HG02798 (cell line): ENCODE measurements at regions not wholly inside any gene's neighbourhood (a gene's known extent, or its start where the extent isn't known, plus 50 kb on each side); places are given as distances from the start of the nearest gene placed in this dataset.
"Not testable (repeated sequence)": the region's sequence is repeated elsewhere in the genome, so short reads cannot be mapped to it uniquely, and the experiment has no call there.

Source experiments
- ATAC-seq: cut with Tn5 transposase; IDR thresholded peaks from one replicate; pipeline ENCODE4 v1.9.1; 2021; ENCODE audit warnings: mild to moderate bottlenecking; ENCODE audit not compliant: unreplicated experiment, poor library complexity

DNA sequence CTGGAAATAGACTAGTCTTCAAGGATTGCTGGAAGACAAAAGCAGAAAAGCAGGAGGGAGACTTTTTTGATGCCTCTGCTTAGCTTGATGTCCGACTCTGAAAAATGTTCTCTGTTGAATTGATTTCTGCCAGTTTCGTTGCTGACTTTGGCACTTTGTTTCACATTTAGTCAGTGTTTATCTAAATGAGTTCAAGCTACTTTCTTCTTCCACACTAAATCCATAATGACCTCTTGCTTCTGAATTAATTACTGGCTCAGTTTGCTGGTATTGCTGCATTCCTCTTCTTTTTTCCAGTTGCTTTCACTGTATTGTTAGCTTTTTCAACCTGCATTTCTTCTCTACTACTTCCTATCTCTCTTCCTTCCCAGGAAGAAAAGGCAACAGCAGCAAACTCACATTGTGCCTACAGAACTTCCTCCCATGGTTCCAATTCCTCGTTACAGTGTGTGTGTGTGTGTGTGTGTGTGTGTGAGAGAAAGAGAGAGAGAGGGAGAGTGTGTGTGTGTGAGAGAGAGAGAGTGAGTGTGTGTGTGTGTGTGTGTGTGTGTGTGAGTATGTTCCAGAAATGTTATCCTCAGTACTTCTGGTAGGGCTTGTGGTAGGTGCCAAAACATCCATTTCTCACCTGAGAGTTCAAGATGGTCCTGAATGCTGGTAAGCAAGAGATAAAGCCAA is 234.8 kb downstream of the CSNK1G3 start:
- ATAC-seq, result no peak

DNA sequence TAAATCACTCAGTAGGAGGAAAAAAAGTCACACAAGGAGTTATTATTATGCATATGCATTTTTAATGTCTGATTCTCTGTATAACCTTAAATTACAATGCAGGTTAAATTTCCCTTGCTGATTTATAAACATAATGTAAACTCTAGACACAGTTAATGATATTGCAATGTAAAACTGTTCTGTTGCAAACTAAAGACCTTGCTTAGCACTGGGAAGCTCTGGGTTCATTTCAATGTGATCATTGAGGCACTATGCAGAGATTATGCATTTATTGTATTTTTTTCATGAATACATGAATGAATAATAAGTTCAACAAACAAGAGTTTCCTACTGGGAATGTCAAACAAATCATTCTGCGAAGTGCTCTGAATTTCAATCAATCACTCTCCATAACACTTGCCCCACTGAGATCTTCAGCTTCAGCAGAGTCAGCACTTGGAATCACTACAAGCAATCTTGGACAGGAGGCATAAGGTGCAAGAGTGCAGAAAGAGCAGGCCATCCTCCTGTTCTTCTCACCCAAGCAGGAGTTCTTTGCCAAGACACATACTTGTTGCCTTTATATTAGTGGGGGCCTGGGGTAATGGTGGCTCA is 232.1 kb downstream of the CSNK1G3 start:
- ATAC-seq, result no peak

- no peak for ATAC-seq
Measured at GRCh38 chr5:123735384-123735783, 223.4 kb downstream of the CSNK1G3 start.

DNA sequence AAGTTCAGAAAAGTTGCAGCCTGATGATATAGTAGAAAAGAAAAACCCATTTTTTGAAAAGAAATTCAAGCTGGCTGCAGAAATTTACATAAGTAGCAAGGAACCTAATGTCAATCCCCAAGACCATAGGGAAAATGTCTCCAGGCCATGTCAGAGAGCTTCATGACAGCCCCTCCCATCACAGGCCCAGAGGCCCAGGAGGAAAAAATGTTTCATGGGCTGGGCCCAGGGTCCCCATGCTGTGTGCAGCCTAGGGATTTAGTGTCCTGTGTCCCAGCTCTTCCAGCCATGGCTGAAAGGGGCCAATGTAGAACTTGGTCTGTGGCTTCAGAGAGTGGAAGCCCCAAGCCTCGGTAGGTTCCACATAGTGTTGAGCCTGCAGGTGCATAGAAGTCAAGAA is 220.3 kb downstream of the CSNK1G3 start:
- no peak for ATAC-seq

- ATAC-seq, result no peak
Measured at GRCh38 chr5:123722451-123722850, 210.5 kb downstream of the CSNK1G3 start.

DNA sequence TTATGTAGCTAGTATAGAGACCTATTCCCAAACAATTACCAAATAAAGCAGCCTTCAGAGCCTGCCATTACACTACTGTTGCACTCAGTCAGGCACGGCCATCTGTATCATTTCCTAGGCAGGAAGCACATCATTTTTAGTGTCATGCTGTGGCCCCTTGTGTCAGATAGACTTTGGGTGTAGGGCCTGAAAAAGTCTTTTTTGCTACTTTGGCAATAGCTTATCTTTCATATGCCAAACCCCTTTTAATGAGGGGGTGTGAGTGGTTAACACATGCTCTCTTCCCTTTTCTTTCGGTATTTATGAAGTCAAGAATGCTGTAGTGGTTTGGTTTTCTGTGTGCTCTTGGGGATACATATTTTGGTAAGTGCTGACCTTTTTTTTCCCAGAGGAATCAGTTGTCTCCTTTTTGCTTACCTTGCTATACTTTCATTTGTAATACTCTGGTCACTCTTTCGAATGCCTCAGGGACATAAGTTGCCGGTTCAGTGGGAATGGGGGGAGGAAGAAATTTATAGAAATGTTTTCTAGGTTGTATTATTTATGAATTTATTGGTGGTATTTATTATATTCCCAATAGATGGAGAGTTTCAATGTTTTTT is 209.8 kb downstream of the CSNK1G3 start:
- no peak for ATAC-seq

GRCh38 chr5:123720955-123721354 is 209.0 kb downstream of the CSNK1G3 start:
- no peak for ATAC-seq

GRCh38 chr5:123720339-123720738 is 208.4 kb downstream of the CSNK1G3 start:
- no peak for ATAC-seq

- ATAC-seq, result no peak
Measured at GRCh38 chr5:123719004-123719403, 207.0 kb downstream of the CSNK1G3 start.

- ATAC-seq, result no peak
Measured at GRCh38 chr5:123718238-123718637, 206.3 kb downstream of the CSNK1G3 start.

- ATAC-seq, result no peak
Measured at GRCh38 chr5:123717139-123717538, 205.2 kb downstream of the CSNK1G3 start.

GRCh38 chr5:123710031-123710430 is 198.1 kb downstream of the CSNK1G3 start:
- no peak for ATAC-seq

GRCh38 chr5:123709422-123709821 is 197.4 kb downstream of the CSNK1G3 start:
- no peak for ATAC-seq

DNA sequence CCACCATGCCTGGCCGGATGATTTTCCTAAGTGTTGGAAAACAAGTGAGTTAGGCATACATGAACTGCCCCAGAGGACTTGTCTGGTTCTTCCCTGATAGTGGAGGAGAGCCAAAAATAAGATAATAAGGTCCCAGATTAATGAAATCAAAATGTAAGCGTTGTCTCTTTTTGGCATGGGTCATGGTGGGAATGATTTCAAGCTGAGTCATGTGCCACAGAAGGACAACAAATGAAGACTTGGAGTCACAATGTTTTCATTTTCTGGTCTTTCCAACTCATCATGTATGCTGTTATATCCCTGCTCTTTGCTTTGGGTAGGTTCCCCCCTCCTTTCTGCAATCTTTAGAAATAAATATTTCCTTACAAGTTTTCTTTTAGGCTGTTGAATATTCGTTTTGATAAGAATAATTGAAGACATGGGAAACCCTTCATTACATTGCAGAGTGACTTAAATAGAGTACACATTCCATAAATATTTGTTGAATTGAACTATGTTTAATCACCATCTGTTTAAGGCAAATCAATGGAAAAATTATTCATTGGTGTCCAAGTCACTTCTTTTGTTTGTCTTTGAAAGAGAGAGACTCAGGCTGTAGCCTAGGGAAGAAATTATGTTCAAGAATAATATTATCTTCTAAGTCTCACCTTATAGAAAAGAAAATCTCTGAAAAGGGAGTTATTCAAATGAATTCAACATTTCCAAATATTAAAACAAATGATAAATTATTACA is 196.3 kb downstream of the CSNK1G3 start:
- no peak for ATAC-seq

- ATAC-seq, result no peak
Measured at GRCh38 chr5:123706531-123706930, 194.6 kb downstream of the CSNK1G3 start.

DNA sequence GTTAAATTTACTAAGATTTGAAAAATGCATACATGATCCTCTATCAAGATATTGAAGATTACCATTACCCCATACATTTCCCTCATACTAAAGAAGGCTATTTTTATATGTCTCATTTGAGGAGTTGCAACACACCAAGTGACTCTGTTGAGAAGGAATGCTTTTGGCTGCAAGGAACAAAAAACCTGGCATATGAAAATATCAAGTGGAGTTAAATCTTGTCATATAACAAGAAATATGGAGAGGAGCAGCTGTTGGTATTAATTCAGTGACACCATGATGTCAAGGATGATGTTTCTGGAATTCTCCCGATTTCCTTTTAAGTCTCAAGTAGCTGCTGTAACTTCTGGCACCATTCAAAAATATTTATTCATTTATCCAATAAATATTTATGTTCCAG is 193.8 kb downstream of the CSNK1G3 start:
- no peak for ATAC-seq

DNA sequence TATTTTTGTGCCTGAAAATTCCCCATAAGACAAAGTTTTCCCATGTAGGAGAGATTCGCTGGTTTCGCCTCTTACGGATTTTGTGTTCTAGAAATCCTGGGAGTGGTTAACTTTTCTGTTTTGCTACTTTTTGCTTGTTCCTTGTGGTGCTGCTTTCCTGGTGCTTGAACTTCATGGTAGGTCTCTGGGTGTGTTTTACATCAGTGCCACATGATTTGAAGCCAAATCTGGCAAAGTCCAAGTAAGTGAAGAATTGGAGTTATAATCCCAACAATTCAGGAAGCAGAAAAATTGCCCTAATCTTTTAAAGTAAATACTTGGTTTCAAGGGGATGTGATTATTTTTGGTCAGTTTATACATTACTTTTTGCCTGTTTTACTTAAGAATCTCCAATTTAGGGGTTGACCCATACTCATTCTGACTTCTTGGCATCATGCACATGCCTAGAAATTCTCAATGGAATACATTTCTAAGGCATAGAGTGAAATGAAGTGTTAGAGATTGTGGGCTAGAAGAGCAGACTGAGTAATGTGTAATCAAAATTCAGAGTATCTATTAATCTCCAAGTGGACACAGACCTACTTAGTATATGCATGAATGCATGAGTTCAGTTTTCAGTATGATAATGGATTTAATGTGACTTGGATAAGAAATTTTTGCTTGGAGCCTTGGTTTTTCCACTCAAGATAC is 189.7 kb downstream of the CSNK1G3 start:
- ATAC-seq, result no peak

DNA sequence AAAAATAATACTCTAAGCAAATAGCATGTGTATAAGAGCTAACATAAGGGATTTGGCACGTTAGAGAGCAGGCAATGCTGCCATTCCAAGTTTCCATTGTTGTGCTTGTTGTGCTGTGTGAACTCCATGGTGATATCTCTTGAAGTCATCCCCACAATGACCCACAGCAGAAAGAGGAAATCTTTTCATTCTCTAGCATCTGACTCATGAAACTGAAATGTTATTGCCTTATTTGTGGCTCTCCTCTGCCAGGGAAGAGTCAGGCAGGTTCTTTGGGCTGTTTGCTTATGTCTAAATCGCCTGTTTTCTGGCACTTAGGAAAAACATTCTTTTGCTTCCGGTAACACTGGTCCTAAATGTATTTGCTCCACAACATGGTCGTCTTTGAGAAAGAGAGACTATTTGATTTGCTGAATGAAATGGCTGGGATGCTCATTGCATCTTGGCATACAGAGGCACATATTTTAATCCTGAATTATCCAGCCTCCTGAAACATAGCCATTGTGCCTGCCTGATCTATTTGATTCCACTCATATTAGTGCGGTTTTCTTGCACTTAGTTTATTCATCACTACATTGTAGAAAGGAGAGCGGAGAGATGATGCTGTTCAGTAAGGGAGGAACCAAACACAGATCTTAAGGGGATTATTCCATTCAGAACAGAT is 188.8 kb downstream of the CSNK1G3 start:
- ATAC-seq, result no peak

- ATAC-seq, result no peak
Measured at GRCh38 chr5:123699571-123699970, 187.6 kb downstream of the CSNK1G3 start.

- not testable (repeated sequence) for ATAC-seq
Measured at GRCh38 chr5:123698937-123699336, 187.0 kb downstream of the CSNK1G3 start.
